Stimulated activated CD4-positive, alpha-beta T cell treated with anti-CD3 and anti-CD28 coated beads, Interleukin-1b, Interleukin-23, amount 100 ng/mL, for 4 hours (primary cell): ENCODE measurements at regions not wholly inside any gene's neighbourhood (a gene's known extent, or its start where the extent isn't known, plus 50 kb on each side); places are given as distances from the start of the nearest gene placed in this dataset.
"Not testable (repeated sequence)": the region's sequence is repeated elsewhere in the genome, so short reads cannot be mapped to it uniquely, and the experiment has no call there.

Source experiments
- DNase-seq, 2 donors: peaks; one replicate each; pipeline ENCODE4 v3.0.0-alpha.2; 2020; ENCODE audit warnings: low read depth in 2 of 2

GRCh38 chr14:88983755-88984154 is 159.3 kb downstream of the TTC8 start:
- DNase-seq = no peak

DNA sequence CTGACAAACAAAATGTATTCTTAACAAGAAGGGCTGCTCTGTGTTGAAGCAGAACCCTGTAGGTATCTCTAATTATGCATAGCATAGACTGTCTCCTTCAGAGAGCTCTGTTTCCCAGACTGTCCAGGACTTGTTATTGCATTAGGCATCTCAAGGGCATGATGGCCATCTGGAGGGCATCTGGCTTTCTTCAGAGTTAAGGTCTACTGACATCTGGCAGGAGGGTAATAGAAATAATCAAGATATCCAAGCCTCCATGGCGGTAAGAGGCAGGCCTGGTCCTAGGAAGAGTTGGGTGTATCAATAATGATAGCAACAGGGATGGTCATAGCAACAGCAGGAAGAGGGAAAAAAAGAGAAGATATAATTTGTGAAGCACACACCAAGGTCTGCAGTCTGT is 161.2 kb downstream of the TTC8 start:
- DNase-seq = no peak

- no peak for DNase-seq
These were observed 161.8 kb downstream of the TTC8 start for GRCh38 chr14:88986146-88986841.

- DNase-seq = not testable (repeated sequence)
These were observed 162.5 kb downstream of the TTC8 start for GRCh38 chr14:88986908-88987307.

DNA sequence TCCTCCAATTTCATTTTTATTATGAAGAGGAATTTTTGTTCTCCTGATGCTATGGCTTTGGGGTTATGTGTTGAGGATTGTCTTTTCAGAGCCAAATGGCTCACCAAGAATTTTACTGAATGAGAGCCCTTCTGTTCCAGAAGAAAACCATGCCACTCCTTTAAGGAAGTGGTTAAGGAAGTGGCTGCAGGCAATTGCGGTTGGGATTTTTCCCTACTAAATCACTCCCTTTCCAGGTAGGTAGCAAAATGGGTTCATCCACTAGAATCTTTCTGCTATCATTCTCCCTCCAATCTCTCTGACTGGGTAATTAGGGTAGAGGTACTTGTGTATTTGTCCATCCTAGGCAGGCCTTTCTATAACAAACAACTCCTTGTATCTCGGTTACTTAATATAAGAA is 163.1 kb downstream of the TTC8 start:
- DNase-seq = no peak

- no peak for DNase-seq
These were observed 165.5 kb downstream of the TTC8 start for GRCh38 chr14:88989911-88990310.

- no peak for DNase-seq
These were observed 166.4 kb downstream of the TTC8 start for GRCh38 chr14:88990856-88991255.

DNA sequence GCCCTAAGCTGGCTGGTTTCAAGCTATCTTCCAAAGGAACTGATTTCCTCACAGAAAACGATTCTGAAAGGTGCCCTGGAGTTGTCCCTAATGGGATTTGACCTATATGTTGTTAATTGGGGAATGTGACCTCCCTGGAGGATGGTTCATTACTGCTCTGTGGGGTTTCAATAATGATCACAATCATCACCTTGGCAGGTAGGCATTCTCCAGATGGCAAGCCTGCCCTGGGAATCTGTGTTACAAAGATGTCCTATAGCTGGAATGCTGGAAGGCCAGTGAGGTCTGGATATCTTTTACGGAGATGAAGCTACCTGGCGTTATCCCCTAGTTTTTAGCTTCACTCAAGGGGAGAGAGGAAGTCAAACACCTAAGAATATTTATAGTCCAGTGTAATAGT is 167.6 kb downstream of the TTC8 start:
- DNase-seq = no peak

- no peak for DNase-seq
These were observed 169.5 kb downstream of the TTC8 start for GRCh38 chr14:88993946-88994345.

GRCh38 chr14:88995437-88996198 is 171.2 kb downstream of the TTC8 start:
- no peak for DNase-seq

DNA sequence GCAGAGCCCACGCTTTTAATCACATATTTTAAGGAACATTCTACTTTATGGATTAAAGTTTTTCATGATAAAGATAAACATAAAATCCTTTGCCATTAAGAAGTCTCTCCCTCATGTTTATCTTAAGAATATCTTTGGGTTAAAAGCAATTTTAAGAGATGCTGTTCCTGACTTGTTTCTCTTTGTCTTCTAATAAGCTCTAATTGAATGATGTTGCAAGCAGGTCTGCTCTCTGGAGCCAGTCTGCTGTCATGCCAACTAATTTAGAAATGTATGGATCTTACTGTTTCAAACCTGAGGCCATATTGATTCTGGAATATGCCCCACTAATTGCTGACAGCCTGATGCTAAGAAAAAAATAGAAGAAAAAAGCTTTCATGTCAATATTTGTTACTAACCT is 173.6 kb downstream of the TTC8 start:
- DNase-seq = no peak

GRCh38 chr14:88999137-88999536 is 174.7 kb downstream of the TTC8 start:
- DNase-seq = no peak

DNA sequence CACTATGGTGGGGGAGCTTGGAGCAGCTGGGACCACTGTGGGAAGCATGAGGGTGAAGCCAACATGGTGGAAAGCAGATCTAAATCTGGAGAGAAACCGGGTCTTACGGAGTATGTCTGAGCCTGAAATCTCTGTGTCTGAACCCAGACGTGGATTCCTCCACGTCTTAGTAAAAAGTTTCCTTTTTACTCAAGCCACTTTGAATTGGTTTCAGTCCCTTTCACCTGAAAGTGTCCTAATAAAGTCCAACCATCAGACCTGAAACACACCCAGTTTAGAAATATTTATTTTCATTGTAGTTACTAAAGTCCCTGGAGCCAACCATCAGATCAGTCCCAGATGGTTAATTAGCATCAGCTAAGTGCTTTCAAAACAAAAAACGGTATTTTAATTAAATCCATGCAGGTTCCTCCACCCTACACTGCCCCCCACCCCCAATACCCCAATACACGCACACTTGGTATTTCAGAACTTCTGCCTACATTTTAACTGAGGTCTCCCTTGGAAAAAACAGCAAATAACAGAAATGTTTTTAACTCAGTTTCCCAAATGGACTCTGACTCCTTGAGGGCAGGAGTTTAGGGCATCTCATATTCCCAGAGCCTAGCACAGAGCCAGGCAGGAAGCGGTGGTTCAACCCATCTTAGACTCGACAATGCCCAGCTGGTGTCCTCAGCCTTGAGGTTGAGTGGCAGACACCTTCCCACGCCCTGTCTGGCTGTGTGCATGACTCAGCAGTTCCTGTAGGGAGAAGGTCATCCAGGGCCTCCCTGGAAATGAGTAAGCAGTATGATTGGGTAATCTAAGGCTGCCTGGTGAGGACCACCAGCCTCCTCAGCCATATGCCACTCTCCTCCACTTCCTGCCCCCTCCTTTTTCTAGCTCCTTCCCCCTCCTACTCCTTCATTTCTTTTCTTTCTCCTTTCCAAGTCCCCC is 175.8 kb downstream of the TTC8 start:
- DNase-seq = no peak

GRCh38 chr14:89004166-89004565 is 179.7 kb downstream of the TTC8 start:
- DNase-seq = no peak

DNA sequence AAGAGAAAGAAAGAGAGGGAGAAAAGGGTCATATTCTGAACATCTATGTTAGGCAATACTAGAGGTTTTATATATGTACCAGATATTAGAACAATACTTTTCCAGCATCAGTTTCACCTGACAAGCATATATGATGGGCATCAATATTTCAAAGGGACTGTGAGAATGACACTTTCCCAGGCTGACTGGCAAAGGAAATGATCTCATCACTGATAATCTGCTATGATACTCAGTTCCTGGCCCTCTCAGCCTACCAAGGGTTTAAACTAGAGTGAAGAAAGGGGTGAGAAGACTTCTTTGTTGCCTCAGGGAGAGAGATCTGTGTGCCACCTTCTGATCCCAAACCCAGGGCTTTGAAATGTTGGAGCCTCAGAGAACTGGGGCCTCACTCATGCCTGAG is 183.5 kb downstream of the TTC8 start:
- no peak for DNase-seq

DNA sequence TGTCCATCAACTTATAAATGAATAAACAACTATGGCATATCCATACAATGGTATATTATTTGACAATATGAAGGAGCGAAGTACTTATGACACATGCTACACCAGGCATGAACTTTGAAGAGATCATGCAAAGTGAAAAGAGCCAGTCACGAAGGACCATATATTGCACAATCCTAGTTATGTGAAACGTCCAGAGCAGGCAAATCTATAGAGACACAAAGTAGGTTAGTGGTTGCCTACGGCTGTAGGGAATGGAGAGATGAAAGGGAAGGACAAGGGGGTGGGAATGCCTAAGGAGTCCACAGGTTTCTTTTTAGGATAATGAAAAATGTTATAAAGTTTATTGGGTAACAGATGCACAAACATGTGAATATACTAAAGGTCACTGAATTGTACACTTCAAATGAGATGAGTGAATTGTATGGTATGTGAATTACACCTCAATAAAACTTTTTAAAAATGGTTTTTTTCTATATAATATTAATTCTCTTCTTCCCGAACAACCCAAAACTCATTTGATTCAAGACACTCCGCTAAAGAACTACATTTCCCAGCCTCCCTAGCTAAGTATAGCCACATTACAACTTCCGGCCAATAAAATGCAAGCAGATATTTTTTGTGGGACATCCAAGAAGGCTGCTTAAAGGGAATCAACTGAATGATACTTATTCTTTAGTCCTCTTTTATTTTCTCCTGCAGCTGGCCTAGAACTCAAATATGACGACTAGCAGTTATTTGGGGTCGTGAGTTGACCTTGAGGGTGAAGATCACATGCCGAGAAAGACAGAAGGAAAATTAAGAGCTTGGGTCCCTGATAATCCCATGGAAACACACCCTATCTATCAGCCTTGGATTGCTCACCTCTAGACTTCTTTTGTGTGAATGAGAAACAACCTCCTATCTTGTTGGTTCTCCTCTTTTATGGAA is 187.2 kb downstream of the TTC8 start:
- DNase-seq = no peak

DNA sequence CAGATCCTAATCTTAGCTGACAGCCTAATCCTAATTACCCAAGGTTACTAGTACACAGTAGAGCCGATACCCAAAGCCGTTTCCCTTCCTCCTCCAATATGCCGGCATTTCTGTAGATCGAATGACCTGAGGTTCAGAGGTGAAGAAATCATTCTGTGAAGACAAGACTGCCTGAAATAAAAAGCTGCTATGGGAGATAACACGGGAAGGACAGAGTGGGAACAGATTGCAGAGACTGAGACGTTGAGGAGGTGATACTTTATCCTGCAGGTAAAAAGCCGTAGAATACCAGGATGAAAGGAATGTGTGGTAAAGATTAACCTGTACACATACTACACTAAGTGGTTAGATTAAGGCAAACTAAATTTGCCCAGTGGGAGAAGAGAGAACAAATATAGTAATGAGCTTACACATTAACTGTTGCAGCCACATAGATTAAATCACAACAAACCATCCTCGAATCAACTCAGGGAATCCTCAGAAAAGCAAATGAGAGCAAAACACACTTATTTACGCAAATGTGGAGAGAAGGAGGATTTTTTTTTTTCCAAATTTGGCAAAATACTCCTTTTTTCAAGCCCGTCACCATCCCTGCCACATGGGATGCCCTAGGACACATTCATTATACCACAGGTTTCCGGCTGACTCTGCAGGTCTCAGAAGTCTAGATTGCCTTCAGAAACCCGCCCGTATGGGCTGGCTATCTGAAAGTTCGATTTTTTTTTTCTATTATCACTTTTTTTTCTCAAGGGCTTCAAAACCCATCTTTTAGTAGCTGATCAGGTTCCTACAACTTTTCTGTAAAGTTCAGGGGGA is 188.0 kb downstream of the TTC8 start:
- no peak for DNase-seq

DNA sequence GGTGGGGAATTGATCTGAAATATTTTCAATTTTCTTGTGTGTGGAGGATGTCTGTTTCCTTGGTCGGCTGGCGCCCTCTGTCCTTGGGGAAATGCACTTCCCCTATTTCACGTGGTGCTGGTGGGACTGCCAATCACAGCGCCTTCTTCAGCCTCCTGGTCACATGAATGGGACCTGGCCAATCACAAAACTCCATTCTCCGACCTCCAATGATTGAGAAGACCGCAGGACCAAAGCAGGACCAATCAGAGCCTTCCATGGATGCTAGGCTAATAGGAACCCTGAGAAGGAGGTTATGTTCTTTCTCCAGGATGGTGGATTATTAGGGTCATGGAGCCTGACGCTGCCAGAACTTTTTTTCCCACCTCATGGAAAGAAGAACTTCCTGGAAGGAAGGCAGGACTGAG is 188.7 kb downstream of the TTC8 start:
- no peak for DNase-seq

GRCh38 chr14:89013698-89014568 is 189.5 kb downstream of the TTC8 start:
- DNase-seq = no peak

DNA sequence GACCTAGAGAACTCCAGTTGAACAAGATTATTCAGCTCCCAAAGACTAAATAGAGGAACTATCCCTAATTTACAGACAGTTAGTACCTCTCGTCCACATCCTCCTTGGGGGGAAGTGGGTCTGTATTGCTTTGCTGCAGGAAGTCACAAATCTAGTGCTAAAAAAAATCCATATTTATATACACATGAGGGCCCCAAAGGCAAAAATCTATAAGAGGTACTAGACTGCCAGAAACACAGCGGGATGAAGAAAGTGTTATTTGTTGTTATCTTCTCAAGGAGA is 190.1 kb downstream of the TTC8 start:
- no peak for DNase-seq
